EH (cell line): ENCODE measurements at regions not wholly inside any gene's neighbourhood (a gene's known extent, or its start where the extent isn't known, plus 50 kb on each side); places are given as distances from the start of the nearest gene placed in this dataset.

ENCODE experiments used
- DNase-seq: peaks from one replicate; pipeline ENCODE4 v3.0.0-alpha.2; 2015; ENCODE audit warnings: low read depth

GRCh38 chr18:24937639-24938275 is 414.2 kb downstream of the ZNF521 start:
- no peak for DNase-seq

DNA sequence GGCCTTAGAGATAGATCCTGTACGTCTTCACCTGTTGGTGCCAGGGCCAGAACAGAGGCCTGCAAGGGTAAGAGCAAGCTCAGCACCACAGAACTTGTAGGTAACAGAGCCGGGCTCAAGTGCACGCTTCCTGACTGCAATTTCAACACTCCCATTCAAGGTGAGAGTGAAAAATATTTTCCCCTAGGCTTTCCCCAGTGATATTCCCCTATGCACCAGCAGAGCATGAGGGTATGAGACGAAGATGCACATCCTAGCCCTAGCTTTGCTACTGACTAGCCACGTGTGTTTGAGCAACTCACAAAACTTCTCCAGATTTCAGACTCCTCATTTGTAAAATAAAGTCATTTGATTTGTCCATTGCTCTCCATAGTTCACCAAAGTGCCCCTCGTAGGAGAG is 411.6 kb downstream of the ZNF521 start:
- DNase-seq, result no peak

DNA sequence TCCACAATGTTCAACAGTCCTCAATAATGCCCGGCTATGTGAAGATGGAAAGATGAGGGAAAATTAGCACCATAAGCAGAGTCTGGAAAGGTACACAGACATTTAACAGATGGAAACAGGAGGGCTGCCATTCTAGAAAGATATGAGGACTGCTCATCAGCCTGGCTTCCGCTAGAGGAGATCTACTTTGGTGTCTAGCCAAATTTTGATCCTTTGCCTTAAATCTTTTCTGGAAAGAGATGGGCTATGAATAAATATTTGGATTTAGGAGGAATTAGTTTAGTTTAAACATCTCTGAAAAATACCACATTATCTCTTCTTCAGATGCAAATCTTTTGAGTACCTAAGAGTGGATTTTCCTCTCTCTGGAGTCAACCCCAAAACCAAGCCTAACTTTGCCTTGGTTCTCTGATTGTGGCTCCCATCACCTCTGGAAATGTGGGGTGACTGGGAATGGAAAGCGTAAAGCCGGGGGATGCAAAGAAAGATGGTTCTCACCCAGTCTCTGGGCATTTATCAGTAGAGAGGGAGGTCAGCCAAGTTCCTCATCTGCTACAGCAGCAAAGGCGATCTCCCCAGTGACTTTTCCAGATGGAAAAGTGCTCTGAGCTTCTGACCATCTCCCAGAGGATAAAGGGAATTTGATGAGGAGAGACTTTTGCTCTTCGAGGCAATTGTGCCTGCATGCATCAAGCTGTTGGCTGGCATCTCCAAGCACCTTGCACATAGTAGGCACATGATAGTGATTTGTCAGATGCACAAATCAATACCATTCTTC is 410.6 kb downstream of the ZNF521 start:
- DNase-seq, result no peak

- no peak for DNase-seq
Observed at GRCh38 chr18:24942144-24942543, 409.8 kb downstream of the ZNF521 start.

GRCh38 chr18:24947521-24948305 is 404.3 kb downstream of the ZNF521 start:
- DNase-seq, result no peak

DNA sequence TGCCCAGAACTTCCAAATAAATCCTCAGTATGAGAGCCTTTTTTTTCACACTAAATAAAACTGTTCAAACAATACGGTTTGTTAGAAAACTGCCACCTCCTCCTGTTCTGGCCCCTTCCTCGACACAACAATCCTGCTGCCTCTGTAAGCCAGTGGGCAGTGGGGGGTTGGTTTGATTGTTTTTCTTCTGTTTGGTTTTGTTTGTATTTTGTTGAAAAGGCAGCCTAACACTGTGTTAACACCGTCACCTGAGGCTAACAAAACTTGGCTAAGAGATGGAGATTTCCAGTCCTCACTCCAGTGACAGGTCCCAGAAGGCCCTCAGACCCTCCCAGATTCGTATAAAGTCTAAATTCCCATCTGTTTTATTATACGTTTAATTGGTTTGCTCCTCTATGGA is 402.1 kb downstream of the ZNF521 start:
- no peak for DNase-seq

DNA sequence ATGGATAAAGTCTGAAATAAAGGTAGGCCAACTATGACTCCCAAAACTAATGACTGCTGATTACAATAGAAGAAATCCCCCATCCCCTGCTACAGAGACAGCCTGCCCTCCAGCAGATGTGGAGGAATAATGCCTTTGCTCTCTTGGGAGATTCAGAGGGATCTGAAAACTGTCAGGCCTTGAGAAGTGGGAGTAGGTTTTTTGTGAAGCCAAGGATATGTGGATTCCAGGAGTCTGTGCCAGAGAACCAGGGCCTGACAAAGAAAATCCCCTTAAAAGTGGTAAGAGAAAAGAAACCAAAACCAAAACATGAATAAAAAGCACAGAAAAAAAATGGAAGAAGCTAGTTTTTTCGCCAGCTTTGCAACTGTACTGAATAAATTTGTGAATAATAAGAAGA is 397.6 kb downstream of the ZNF521 start:
- DNase-seq, result no peak

DNA sequence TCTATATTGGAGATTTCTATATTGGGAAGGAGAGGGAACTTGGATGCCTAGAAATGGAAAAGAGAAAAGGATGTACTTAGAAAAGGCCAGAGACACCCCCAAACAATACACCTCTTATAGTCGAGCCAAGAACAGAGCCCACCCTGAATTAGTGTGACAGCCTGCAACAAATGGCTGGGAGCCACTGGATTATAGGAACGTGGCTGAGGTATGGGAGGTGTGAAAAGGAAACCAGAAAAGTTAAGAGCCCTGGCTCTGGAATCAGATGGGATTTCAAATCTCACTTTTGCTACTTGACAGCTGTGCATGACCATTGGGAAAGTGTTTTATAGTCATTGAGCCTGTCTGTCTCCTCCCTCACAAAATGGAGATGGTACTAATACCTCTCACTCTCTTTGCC is 394.0 kb downstream of the ZNF521 start:
- no peak for DNase-seq

- no peak for DNase-seq
Observed at GRCh38 chr18:24959051-24959476, 392.9 kb downstream of the ZNF521 start.

- DNase-seq, result peak; percentile 15
Observed at GRCh38 chr18:24964216-24964615, 387.8 kb downstream of the ZNF521 start.

GRCh38 chr18:24968238-24968775 is 383.7 kb downstream of the ZNF521 start:
- DNase-seq, result peak; percentile 65

- DNase-seq, result no peak
Observed at GRCh38 chr18:24972577-24972976, 379.4 kb downstream of the ZNF521 start.

GRCh38 chr18:24974431-24974830 is 377.5 kb downstream of the ZNF521 start:
- no peak for DNase-seq

- no peak for DNase-seq
Observed at GRCh38 chr18:24975496-24976372, 376.2 kb downstream of the ZNF521 start.

- no peak for DNase-seq
Observed at GRCh38 chr18:24976502-24976901, 375.5 kb downstream of the ZNF521 start.

- DNase-seq, result no peak
Observed at GRCh38 chr18:24979235-24979634, 372.7 kb downstream of the ZNF521 start.

- peak; percentile 49 for DNase-seq
Observed at GRCh38 chr18:24982831-24983230, 369.1 kb downstream of the ZNF521 start.

DNA sequence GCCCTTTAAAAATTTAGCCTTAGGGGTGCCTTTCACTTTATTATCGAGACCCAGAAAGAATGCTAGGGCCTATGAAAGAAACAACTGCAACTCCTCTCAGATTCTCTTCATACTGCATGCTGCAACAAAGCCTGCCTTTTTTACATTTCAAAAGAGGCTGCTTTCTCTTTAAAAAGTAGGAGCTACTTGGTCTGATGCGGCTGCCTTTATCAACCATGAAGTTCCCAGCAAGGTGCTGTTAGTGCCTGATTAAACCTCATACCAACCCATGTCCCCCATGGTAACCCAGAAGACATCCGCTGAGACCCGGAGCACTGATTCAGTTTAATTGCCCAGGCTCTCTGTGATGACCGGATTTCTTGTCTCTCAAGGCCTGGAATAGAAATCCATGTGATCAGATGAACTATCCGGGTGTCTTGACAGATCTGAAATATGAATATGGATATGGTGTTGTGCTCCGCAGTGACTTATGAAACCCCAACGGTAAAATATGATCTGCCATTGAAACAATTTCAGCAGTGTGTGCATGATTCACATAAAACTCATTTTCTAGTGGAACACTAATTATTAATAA is 368.3 kb downstream of the ZNF521 start:
- no peak for DNase-seq

GRCh38 chr18:24985586-24985985 is 366.4 kb downstream of the ZNF521 start:
- DNase-seq, result no peak

DNA sequence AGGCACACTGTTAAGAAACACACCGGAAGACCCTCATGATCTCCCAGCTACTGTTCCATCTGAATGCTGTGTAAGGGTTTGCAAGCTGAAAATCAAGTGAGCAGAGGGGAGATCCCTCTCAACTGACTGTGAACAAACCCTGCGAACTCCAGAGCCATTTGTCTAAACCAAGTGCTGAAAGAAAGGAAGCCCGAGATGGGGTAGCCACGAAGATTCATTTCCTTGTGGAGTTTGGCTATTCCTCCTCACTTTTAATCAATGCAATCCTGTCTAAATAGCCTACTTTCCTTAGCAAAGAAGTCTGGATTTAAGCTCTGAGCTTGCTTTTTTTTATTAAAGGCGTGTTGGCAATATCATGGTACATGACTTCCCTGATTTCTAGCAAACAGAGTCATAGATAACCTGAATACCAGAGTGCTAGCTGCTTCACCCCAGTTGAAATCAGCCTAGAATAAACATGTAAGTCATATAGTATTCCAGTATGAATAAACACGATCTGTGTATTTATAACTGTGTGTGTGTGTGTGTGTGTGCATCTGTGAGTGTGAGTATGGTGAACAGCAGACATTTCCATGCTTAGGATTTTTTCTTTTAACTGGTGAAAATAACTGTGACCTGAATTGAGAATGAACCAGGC is 365.2 kb downstream of the ZNF521 start:
- no peak for DNase-seq
